Tibial nerve (tissue), 4 donors: ENCODE measurements at regions not wholly inside any gene's neighbourhood (a gene's known extent, or its start where the extent isn't known, plus 50 kb on each side); places are given as distances from the start of the nearest gene placed in this dataset.

Experiments
- DNase-seq, 2 donors: peaks; one replicate each; pipeline ENCODE4 v3.0.0-alpha.2; 2019; ENCODE audit warnings: low spot score in 2 of 2
- H3K27ac ChIP-seq, 4 donors: fragments of 200-600 bp; sonication (generic) in 3 of 4; one replicate each; pipeline ENCODE4 v1.5.1; 2017 to 2019; ENCODE audit warnings: mild to moderate bottlenecking in 1 of 4
- H3K27me3 ChIP-seq, 2 donors: fragments of 200-600 bp; sonication (generic) in 1 of 2; one replicate each; pipeline versions ENCODE4 v1.5.1 to v1.6.0; 2017 to 2019
- H3K36me3 ChIP-seq, 3 donors: fragments of 200-600 bp; sonication (generic); one replicate each; pipeline ENCODE4 v1.5.1; 2018 to 2019
- H3K4me1 ChIP-seq, 4 donors: fragments of 200-600 bp; sonication (generic) in 3 of 4; one replicate each; pipeline ENCODE4 v1.5.1; 2017 to 2019
- H3K4me3 ChIP-seq, 4 donors: fragments of 200-600 bp; sonication (generic) in 3 of 4; one replicate each; pipeline ENCODE4 v1.5.1; 2017 to 2019; ENCODE audit warnings: mild to moderate bottlenecking in 1 of 4, moderate library complexity in 1 of 4
- H3K9me3 ChIP-seq, 4 donors: fragments of 200-600 bp; sonication (generic) in 3 of 4; one replicate each; pipeline ENCODE4 v1.5.1; 2017 to 2019
- EP300 ChIP-seq, 2 donors: sonication (generic); formaldehyde crosslinking; IDR thresholded peaks; one replicate each; pipeline ENCODE4 v1.6.1; 2017; ENCODE audit warnings: antibody characterized with exemption in 2 of 2, mild to moderate bottlenecking in 1 of 2
- POLR2A ChIP-seq, 2 donors: fragments of 450-650 bp; IDR thresholded peaks; one replicate each; pipeline ENCODE4 v1.6.1; 2017; ENCODE audit warnings: antibody characterized with exemption in 2 of 2, mild to moderate bottlenecking in 2 of 2, moderate library complexity in 2 of 2
- WGBS, 2 donors: methylation state at CpG; one replicate each; pipeline ENCODE4 v1.1.5; 2018; 5-methylcytosine and 5-hydroxymethylcytosine counted together
- TF ChIP-seq, protein P1 (sequence below), 5 experiments: fragments of 200-600 bp in 3 of 5; fragments of 450-650 bp in 2 of 5; sonication (generic) in 3 of 5; IDR thresholded peaks; one replicate each; pipeline ENCODE4 v1.5.1; 2016 to 2019; ENCODE audit warnings: antibody characterized with exemption in 5 of 5, mild to moderate bottlenecking in 3 of 5, moderate library complexity in 2 of 5

DNA sequence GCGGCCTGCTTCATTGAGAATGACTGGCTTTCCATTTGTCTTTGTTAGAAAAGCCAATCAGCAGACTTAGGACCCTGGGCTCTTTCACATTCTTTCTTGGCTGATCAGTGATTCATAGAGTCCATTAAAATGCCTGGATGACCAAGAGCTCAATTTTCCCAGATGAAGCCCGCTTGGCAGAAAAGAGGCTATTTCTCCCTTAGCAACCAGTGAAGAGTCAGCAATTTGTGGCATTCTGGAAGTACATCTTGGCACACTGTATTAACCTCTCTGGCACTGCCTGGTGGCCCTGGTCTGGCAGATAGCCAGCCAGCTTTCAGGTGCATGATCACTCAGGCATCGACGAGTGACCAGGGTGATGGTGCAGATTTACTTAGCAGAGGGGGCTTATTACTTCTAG is 145.7 kb upstream of the PLAAT1 start:
- TF ChIP-seq POLR2A (IDR thresholded peaks at IDR 0.05) (no peak), EP300 (IDR thresholded peaks at IDR 0.05) (no peak)
- Histone ChIP-seq H3K9me3 (no peaks in the 10 kb centered on the region), H3K4me3 (no peak overlapping the region), H3K36me3 (no peaks in the 10 kb centered on the region), H3K4me1 (no peaks in the 10 kb centered on the region), H3K27ac (no peak overlapping the region), H3K27me3 (no peaks in the 10 kb centered on the region)
- no peak for DNase-seq
- 61 to 78% methylated on average over 4 of the region's 4 CpGs for WGBS, 2 donors

DNA sequence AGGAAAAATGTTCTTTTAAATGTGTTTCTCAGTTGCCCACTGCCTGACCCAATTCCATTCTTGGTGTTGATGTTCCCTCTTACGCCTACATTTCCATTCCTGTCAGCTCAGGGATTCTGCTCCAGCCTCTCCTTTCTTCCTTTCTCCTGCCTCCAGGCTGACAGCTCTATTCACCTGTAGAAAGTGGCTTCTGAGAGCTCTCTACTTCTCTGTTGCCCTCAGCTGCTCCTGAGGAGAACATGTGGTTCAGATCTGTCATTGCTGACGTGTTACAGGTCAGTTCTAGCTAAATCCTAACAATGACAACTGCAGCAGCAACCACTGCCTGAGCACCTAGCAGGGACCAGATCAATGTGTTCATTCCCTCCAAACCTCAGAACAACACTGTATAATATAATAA is 144.9 kb upstream of the PLAAT1 start:
- Histone ChIP-seq H3K27me3 (no peaks in the 10 kb centered on the region), H3K36me3 (no peaks in the 10 kb centered on the region), H3K4me3 (no peak overlapping the region), H3K4me1 (no peaks in the 10 kb centered on the region), H3K27ac (no peak overlapping the region), H3K9me3 (peaks cover 0 to 6% (median 0%) of the 10 kb centered on the region in 4 donors)
- WGBS, 2 donors, result 74 to 85% methylated on average over 2 of the region's 2 CpGs
- TF ChIP-seq EP300 (IDR thresholded peaks at IDR 0.05) (no peak), POLR2A (IDR thresholded peaks at IDR 0.05) (no peak)
- TF ChIP-seq, protein P1, sequence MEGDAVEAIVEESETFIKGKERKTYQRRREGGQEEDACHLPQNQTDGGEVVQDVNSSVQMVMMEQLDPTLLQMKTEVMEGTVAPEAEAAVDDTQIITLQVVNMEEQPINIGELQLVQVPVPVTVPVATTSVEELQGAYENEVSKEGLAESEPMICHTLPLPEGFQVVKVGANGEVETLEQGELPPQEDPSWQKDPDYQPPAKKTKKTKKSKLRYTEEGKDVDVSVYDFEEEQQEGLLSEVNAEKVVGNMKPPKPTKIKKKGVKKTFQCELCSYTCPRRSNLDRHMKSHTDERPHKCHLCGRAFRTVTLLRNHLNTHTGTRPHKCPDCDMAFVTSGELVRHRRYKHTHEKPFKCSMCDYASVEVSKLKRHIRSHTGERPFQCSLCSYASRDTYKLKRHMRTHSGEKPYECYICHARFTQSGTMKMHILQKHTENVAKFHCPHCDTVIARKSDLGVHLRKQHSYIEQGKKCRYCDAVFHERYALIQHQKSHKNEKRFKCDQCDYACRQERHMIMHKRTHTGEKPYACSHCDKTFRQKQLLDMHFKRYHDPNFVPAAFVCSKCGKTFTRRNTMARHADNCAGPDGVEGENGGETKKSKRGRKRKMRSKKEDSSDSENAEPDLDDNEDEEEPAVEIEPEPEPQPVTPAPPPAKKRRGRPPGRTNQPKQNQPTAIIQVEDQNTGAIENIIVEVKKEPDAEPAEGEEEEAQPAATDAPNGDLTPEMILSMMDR (IDR thresholded peaks at IDR 0.05), result no peak
- no peak for DNase-seq

DNA sequence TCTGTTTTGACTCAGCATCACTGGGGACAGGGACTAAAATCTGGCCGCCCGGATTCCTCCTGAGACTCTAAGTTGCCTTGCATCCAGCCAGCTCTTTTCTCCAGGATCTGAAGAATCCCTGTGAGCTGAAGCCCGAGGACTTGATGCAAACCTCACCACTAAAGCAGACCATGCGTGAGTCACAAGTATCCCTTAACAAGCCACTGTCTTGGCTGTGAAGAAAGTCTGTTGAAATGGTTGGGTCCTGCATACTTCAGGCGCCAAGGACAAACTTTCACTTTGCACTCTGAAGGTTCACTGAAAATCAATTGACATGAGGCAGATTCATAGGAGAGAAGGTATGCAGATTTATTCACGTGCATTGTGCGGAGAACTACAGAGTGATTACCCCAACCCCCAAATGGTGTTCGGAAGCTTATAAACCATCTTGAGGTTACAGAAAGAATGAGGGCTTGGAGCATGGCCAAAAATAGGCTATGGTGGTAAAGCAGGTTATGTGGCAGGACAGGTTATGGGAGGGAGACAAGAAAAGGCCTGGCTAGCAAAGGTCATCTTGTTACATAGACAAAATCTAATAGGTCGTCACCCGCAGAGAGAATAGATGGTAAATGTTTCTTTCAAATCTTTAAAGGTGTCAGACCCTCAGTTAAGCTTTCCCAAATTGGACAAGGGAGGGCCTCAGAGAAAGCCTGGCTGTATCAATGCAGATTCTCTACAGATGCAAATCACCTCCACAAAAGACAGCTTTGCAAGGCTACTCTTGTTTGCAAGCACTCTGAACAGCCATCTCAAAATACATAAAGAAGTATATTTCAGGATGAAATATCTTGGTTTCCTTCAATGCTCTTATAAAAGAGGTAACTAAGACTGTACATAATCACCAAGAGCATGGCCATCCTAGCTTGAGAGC is 126.3 kb upstream of the PLAAT1 start:
- 90 to 93% methylated on average over 10 of the region's 10 CpGs for WGBS, 2 donors
- H3K27ac ChIP-seq, result no peak overlapping the region
- H3K9me3 ChIP-seq, result no peaks in the 10 kb centered on the region
- no peak for TF ChIP-seq POLR2A (IDR thresholded peaks at IDR 0.05)
- no peak for TF ChIP-seq EP300 (IDR thresholded peaks at IDR 0.05)
- TF ChIP-seq, protein P1 (IDR thresholded peaks at IDR 0.05), result no peak
- no peaks in the 10 kb centered on the region for H3K27me3 ChIP-seq
- no peaks in the 10 kb centered on the region for H3K4me1 ChIP-seq
- no peak overlapping the region for H3K4me3 ChIP-seq
- H3K36me3 ChIP-seq, result no peaks in the 10 kb centered on the region
- no peak for DNase-seq

DNA sequence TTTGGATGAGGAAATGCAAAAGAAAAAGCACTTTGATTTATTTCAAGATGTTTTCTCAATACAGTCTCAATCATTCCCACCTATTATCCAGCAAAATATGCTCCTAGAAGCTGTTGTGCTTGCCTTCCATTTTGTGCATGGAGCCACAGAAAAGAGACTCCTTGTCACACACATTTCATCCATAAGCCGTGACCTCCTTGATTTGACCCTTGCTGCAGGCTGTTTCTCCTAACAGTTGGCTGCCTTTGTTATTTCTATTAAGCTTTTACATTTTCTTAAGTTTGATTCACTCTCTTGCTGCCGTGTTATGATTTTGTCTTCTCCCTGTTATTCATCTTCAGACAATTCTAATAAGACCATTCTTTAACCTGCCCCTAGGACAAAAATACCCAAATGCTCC is 124.2 kb upstream of the PLAAT1 start:
- Histone ChIP-seq H3K4me3 (no peak overlapping the region), H3K27me3 (no peaks in the 10 kb centered on the region), H3K9me3 (no peaks in the 10 kb centered on the region), H3K4me1 (no peaks in the 10 kb centered on the region), H3K36me3 (no peaks in the 10 kb centered on the region), H3K27ac (no peak overlapping the region)
- DNase-seq, result no peak
- no peak for TF ChIP-seq EP300 (IDR thresholded peaks at IDR 0.05)
- TF ChIP-seq, protein P1 (IDR thresholded peaks at IDR 0.05), result no peak
- TF ChIP-seq POLR2A (IDR thresholded peaks at IDR 0.05), result no peak
- 58 to 59% methylated on average over 2 of the region's 2 CpGs for WGBS, 2 donors

DNA sequence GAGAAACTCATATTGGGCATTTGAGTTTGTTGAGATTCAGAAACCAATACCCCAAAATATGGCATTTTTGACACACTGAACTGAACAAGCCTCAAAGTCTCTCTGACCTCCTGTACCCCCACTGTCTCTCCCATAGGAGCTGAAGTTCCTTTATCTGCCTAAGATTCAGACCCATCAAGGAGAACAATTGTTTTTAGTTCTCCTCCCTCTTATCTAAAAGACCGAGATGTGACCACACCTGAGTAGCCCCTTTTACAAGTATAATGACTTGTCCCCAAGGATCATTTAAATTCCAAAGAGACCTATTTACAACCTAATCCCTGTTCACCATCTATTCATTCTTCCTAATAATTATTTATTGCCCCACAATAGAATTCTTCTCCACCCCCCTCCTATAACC is 122.1 kb upstream of the PLAAT1 start:
- no peak overlapping the region for H3K4me3 ChIP-seq
- H3K4me1 ChIP-seq, result no peaks in the 10 kb centered on the region
- H3K9me3 ChIP-seq, result no peaks in the 10 kb centered on the region
- WGBS, 2 donors, result 79 to 90% methylated on average over 1 of the region's 1 CpG
- H3K27me3 ChIP-seq, result no peaks in the 10 kb centered on the region
- no peaks in the 10 kb centered on the region for H3K36me3 ChIP-seq
- H3K27ac ChIP-seq, result no peak overlapping the region
- no peak for TF ChIP-seq EP300 (IDR thresholded peaks at IDR 0.05)
- TF ChIP-seq POLR2A (IDR thresholded peaks at IDR 0.05), result no peak
- TF ChIP-seq, protein P1 (IDR thresholded peaks at IDR 0.05), result no peak
- DNase-seq, result no peak
